H1 (cell line): ENCODE measurements at regions not wholly inside any gene's neighbourhood (a gene's known extent, or its start where the extent isn't known, plus 50 kb on each side); places are given as distances from the start of the nearest gene placed in this dataset.

Experiments used
- EZH2 ChIP-seq: fragments of 200-600 bp; sonication (generic); IDR thresholded peaks from 2 replicates; pipeline ENCODE4 v1.7.1; 2012; ENCODE audit warnings: low read depth, mild to moderate bottlenecking, moderate library complexity, low read length, inconsistent platforms; ENCODE audit not compliant: severe bottlenecking
- JUND ChIP-seq: IDR thresholded peaks from 2 replicates; pipeline ENCODE4 v1.6.1; 2011; ENCODE audit warnings: mild to moderate bottlenecking, improper control_type of control experiment, low read length
- KDM1A ChIP-seq: fragments of 200-600, 300-600 bp; sonication (generic); IDR thresholded peaks from 2 replicates; pipeline ENCODE4 v1.7.1; 2016; ENCODE audit warnings: mild to moderate bottlenecking, low read length, borderline replicate concordance
- POLR2AphosphoS5 ChIP-seq: IDR thresholded peaks from 2 replicates; pipeline ENCODE4 v1.6.1; 2011; ENCODE audit warnings: low read depth, low read length
- TF ChIP-seq, protein P1 (sequence below): IDR thresholded peaks from 2 replicates; pipeline ENCODE4 v1.6.1; 2012; ENCODE audit warnings: inconsistent platforms
- TF ChIP-seq, protein P2 (sequence below), 3 experiments: IDR thresholded peaks; 1 replicate in 2 of 3; 2 replicates in 1 of 3; pipeline versions ENCODE4 v1.5.1 to v1.6.1; 2011; ENCODE audit warnings: low read length in 3 of 3, mild to moderate bottlenecking in 3 of 3, inconsistent platforms in 2 of 3, low read depth in 1 of 3, moderate library complexity in 1 of 3; ENCODE audit not compliant: insufficient read depth in 1 of 3; ENCODE audit errors: control extremely low read depth in 1 of 3

DNA sequence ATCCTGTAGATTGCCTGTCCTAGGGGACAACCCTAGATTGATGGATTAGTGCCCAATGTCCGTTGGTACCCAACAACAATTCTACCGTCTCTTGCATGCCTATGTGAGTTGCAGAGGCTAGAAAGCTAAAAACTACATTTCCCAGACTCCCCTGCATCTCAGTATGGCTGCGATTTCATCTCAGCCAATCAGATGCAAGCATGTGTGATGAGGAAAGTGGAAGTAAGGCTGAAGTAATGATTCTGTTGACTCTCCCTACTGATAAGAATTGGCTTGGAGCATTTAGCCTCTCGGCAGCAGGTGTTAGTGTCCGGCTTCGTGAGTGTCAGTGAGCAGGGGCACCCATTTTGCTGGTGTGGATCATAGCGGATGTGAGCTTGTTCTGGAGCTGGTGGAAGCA, 171.9 kb downstream of the FGFR2 start:
- TF ChIP-seq, protein P1, sequence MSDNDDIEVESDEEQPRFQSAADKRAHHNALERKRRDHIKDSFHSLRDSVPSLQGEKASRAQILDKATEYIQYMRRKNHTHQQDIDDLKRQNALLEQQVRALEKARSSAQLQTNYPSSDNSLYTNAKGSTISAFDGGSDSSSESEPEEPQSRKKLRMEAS: no peak
- TF ChIP-seq KDM1A (no peak), EZH2 (no peak), POLR2AphosphoS5 (no peak), JUND (no peak)
- TF ChIP-seq, protein P2, sequence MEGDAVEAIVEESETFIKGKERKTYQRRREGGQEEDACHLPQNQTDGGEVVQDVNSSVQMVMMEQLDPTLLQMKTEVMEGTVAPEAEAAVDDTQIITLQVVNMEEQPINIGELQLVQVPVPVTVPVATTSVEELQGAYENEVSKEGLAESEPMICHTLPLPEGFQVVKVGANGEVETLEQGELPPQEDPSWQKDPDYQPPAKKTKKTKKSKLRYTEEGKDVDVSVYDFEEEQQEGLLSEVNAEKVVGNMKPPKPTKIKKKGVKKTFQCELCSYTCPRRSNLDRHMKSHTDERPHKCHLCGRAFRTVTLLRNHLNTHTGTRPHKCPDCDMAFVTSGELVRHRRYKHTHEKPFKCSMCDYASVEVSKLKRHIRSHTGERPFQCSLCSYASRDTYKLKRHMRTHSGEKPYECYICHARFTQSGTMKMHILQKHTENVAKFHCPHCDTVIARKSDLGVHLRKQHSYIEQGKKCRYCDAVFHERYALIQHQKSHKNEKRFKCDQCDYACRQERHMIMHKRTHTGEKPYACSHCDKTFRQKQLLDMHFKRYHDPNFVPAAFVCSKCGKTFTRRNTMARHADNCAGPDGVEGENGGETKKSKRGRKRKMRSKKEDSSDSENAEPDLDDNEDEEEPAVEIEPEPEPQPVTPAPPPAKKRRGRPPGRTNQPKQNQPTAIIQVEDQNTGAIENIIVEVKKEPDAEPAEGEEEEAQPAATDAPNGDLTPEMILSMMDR (IDR thresholded peaks at IDR 0.05; ENCODE audit: control extremely low read depth in 1 of 3, insufficient read depth in 1 of 3, low read depth in 1 of 3, low read length in 3 of 3): no peak
